GM21515 (cell line): ENCODE measurements at regions not wholly inside any gene's neighbourhood (a gene's known extent, or its start where the extent isn't known, plus 50 kb on each side); places are given as distances from the start of the nearest gene placed in this dataset.

Experiments
- ATAC-seq: cut with Tn5 transposase; IDR thresholded peaks from one replicate; pipeline ENCODE4 v1.9.1; 2021; ENCODE audit not compliant: unreplicated experiment

GRCh38 chr10:36704124-36704523, 421.3 kb upstream of the ANKRD30A start:
- ATAC-seq = no peak

- no peak for ATAC-seq
Observed at GRCh38 chr10:36703179-36703578, 422.2 kb upstream of the ANKRD30A start.

DNA sequence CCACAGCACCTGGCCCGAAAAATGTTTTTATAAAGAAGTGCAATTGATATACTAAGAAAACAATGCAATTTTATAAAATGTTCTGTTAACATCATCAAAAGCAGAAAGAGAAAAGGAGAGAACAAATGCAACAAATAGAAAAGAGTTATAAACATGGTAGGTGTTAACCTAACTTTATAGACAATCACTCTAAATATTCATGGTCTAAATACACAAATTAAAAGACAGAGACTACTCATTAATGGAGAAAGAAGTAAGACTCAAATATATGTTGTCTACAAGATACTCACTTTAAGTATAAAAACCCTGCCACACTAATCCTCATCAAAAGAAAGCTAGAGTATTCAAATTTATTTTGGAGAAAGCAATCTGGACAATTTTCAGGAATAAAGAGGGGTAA, 425.3 kb upstream of the ANKRD30A start:
- ATAC-seq = no peak

- ATAC-seq = no peak
Observed at GRCh38 chr10:36692759-36693158, 432.6 kb upstream of the ANKRD30A start.

DNA sequence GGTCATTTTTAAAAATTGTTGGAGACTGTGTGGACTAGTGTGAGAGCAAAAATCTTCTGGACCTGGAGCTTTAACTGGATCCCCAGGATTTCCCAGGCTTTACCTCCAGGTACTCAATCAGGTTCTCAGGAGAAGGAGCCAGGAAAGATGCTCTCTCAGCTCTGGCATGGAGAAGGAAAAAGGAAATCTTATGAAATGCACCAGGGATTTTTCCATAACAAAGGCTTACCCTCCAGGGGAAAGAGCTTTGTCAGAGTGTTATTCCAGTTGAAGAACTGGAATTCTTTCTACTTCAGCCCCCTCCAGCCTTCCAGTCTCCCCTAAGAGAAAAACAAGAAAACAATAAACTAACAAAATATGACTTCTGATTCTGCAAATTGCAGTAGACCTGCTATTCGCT, 436.7 kb upstream of the ANKRD30A start:
- ATAC-seq = no peak

- no peak for ATAC-seq
Observed at GRCh38 chr10:36683421-36683820, 442.0 kb upstream of the ANKRD30A start.

DNA sequence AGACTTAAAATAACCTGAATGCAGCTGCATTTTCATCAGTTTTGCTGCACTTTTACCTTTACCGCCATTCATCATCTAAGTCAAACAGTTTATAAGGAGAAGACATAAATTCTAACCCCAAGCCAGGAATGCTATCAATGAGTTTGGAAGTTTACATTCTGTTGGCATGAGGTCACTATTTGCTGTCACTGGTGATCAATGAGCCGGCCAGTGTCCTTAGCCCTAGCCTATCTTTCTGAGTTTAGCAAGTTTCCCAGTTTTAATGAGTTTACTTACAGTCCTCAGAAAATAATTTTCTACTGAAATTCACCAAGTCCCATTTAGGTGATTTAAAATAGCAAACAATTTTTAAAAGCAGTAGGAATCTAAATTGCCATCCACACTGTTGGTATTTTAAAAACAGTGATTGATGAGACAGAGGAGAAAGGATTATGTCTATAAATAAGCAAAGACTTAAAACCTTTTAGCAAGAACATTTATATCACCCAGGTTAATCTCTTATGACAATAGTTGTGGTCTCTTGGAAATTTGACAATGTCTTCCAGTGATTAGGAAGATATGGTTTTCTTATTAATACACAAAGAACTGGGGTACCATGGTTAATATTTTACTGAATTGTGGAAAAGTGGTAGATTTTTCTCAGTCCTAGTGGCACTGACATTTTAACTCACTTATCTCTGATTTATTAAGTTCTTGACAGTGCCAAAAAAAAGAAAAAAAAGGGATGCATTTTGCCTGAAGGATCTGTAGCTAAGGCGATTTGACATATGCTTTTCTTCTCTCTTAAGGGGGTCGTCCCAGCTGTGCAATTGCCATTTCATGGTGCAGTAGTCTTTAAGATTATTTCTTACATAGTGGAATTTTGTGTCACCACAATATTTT, 443.4 kb upstream of the ANKRD30A start:
- ATAC-seq = no peak

- ATAC-seq = no peak
Observed at GRCh38 chr10:36679554-36679953, 445.8 kb upstream of the ANKRD30A start.

DNA sequence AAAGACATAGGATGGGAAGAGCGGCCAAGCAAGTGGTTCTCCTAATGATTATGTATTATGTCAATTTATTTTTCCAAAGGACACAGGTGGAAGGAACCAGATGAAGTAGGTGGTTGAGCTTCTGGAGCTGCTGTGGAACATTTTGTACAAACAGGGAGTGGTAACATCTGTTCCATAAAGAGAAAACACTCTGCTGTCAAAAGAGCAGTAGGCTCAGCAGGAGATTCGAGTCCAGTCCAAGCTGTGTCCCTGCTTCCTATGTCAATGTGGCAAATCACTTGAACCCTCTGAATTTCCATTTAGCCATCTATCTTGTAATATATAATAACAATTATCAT, 448.0 kb upstream of the ANKRD30A start:
- no peak for ATAC-seq

DNA sequence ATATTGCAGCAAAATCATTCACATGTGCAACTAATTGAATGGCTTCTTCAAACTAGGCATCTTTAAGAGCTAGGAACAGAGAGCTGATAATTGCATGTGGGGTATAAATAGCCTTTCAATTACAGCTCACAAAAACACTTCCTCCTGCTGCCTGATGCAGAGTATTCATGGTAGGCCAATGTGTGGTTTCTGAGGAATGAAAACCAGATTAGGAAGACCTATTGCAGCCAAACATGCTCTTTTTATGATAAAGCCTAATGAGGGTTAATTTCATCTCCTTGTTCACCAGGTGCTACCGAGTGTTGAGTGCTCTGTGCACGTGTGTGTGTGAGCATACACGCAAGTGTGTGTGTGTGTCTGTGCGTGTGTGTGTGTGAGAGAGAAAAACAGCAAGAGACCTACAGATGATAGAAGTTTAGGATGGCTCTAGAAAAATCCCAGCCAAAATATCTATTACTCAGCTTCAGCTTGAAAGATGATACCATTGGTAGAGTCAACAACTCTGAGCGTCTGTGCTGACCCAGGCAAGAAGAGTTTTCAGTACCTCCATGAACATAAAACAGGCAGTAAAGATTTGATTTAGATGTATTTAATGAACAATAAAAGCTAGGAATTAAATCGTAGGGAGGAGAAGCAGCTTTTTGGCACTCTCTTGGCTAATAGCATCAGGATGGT, 448.5 kb upstream of the ANKRD30A start:
- ATAC-seq = no peak

DNA sequence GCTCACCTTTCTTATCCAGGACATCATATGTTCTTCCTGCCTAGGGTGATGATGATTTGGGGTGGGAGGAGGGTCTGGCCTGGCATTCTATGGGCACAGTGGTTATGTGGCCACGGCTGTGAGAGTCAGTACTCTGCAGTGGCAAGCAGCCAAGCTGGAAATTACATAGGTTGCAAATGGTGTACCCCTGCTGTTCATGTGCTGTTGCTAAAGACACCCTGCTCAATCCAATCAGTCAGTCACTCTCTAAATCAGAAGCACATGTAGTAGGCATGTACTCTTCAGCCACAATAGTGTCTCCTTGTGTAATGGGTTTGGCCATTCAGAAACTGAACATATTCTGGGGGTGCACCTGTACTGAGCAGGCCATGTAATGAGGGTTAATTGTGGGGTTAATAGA, 449.1 kb upstream of the ANKRD30A start:
- ATAC-seq = no peak

- ATAC-seq = no peak
Observed at GRCh38 chr10:36675458-36675880, 449.9 kb upstream of the ANKRD30A start.

GRCh38 chr10:36671607-36672006, 453.8 kb upstream of the ANKRD30A start:
- ATAC-seq = no peak

GRCh38 chr10:36670621-36671402, 454.6 kb upstream of the ANKRD30A start:
- no peak for ATAC-seq

DNA sequence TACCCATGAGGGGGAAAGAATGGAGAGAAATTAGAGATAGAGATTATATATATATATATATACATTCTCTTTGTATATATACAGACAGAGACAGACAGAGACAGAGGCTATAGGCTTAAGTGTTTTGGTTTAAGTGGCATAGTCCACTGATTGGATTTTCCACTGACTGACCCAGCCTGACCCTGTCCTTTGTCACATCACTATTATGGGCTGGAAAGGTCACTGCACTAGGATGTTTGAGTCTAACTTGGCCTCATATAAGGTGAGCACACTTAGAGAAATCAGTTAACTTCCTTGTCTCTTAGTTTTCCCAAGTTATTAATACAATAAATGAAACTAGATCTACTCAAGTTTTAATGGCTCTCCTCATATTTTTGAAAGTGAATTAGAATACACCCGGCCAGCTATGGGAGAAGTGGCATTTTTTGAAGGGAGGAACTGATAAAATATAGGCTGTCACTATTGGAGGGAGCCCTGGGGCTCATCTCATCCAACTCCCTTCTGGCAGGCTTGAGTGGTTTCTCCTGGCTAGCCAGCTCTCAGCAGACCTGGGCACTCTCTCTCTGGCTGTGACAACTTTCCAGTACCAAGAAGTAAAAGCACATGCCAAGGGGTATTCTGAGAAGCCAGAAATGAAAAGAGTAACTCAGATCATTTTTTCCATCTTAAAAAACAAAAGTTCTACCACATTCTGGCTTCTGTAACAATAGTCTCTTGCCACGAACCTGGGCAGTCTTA, 455.6 kb upstream of the ANKRD30A start:
- ATAC-seq = no peak

GRCh38 chr10:36666451-36666850, 458.9 kb upstream of the ANKRD30A start:
- no peak for ATAC-seq

GRCh38 chr10:36662571-36662970, 462.8 kb upstream of the ANKRD30A start:
- ATAC-seq = no peak

GRCh38 chr10:36650274-36650673, 475.1 kb upstream of the ANKRD30A start:
- no peak for ATAC-seq

DNA sequence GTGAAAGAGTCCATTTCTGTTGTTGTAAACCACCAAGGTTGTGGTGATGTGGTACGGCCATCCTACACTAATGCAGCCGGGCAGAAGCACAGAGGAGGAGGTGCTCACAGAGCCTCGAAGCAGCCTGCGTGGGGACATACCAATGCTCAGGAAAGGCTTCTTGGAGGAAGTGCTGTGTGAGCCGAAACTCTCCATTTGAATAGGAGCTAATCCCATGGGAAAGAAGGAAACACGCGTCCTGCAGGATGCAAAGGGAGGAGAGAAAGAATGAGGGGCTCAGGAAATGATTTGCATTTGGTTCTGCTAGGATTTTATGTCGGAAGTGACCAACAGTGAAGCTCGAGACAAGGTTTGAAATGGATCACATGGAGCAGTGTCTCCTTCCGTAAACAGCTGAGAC, 477.9 kb upstream of the ANKRD30A start:
- no peak for ATAC-seq

DNA sequence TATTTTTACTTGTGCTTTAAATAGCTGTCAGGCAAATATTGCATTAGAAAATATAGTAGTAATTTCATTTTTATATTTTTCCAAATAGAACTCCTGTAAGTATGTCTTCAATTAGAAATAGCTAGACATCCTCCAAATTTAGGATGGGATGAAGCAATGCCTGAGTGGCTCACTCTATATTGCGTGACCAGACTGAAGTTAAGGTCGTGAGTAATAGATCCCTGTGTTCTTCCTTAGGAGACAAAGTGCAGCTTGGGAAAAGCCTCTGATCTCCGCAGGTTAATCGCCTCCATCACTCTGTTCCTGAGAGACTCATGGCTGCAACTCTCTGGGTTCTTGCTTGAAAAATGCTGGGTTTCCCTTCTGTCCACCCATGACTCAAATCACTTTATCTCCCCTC, 484.8 kb upstream of the ANKRD30A start:
- no peak for ATAC-seq
